Stimulated activated naive CD8-positive, alpha-beta T cell treated with anti-CD3 and anti-CD28 coated beads, Interleukin-15, Interleukin-2, amounts not matched to agents 100 U/mL and 50 U/mL, for 24 hours (primary cell): ENCODE measurements at regions not wholly inside any gene's neighbourhood (a gene's known extent, or its start where the extent isn't known, plus 50 kb on each side); places are given as distances from the start of the nearest gene placed in this dataset.

ENCODE experiments used
- ATAC-seq: fragments of 150-1000 bp; cut with Tn5 transposase; one replicate; pipeline ENCODE4 v1.10.0; 2021
- DNase-seq: peaks from one replicate; pipeline ENCODE4 v3.0.0; 2021

- DNase-seq (no peak), ATAC-seq (no peak)
These were observed 176.0 kb downstream of the ABHD5 start for GRCh38 chr3:43866529-43867353.

- no peak for DNase-seq
- no peak for ATAC-seq
These were observed 176.8 kb downstream of the ABHD5 start for GRCh38 chr3:43867436-43868072.

- DNase-seq (no peak), ATAC-seq (no peak)
These were observed 178.8 kb downstream of the ABHD5 start for GRCh38 chr3:43869491-43869890.

- ATAC-seq (no peak), DNase-seq (no peak)
These were observed 179.4 kb downstream of the ABHD5 start for GRCh38 chr3:43870120-43870519.

GRCh38 chr3:43870844-43871626 lies 180.3 kb downstream of the ABHD5 start:
- ATAC-seq, result no peak
- no peak for DNase-seq

GRCh38 chr3:43871627-43872245 lies 181.0 kb downstream of the ABHD5 start:
- ATAC-seq (no peak), DNase-seq (no peak)

GRCh38 chr3:43872301-43872700 lies 181.6 kb downstream of the ABHD5 start:
- DNase-seq, result no peak
- ATAC-seq, result no peak

- DNase-seq (no peak), ATAC-seq (no peak)
These were observed 182.2 kb downstream of the ABHD5 start for GRCh38 chr3:43872901-43873300.

- no peak for DNase-seq
- ATAC-seq, result no peak
These were observed 183.0 kb downstream of the ABHD5 start for GRCh38 chr3:43873723-43874122.

GRCh38 chr3:43874290-43874689 lies 183.6 kb downstream of the ABHD5 start:
- DNase-seq (no peak), ATAC-seq (no peak)

- ATAC-seq, result no peak
- DNase-seq, result no peak
These were observed 184.0 kb downstream of the ABHD5 start for GRCh38 chr3:43874731-43875130.

- no peak for DNase-seq
- ATAC-seq, result no peak
These were observed 185.9 kb downstream of the ABHD5 start for GRCh38 chr3:43876648-43877047.

GRCh38 chr3:43879166-43879565 lies 188.4 kb downstream of the ABHD5 start:
- DNase-seq (no peak), ATAC-seq (peak; percentile 6)

GRCh38 chr3:43882976-43883680 lies 192.4 kb downstream of the ABHD5 start:
- DNase-seq, result no peak
- no peak for ATAC-seq

- no peak for DNase-seq
These were observed 193.1 kb downstream of the ABHD5 start for GRCh38 chr3:43883729-43884396.

GRCh38 chr3:43884581-43884980 lies 193.8 kb downstream of the ABHD5 start:
- DNase-seq (no peak), ATAC-seq (no peak)

More at GRCh38 chr3:43883729-43884396, 193.1 kb downstream of the ABHD5 start:
- no peak for ATAC-seq

GRCh38 chr3:43885908-43886618 lies 195.3 kb downstream of the ABHD5 start:
- DNase-seq (no peak), ATAC-seq (no peak)

- ATAC-seq, result no peak
These were observed 201.3 kb downstream of the ABHD5 start for GRCh38 chr3:43892061-43892460.

GRCh38 chr3:43892526-43892925 lies 201.8 kb downstream of the ABHD5 start:
- no peak for DNase-seq
- ATAC-seq, result no peak

More at GRCh38 chr3:43892061-43892460, 201.3 kb downstream of the ABHD5 start:
- DNase-seq, result no peak

- DNase-seq (peak; percentile 14), ATAC-seq (no peak)
These were observed 203.0 kb downstream of the ABHD5 start for GRCh38 chr3:43893727-43894126.
